ENCODE measurements at regions not wholly inside any gene's neighbourhood (a gene's known extent, or its start where the extent isn't known, plus 50 kb on each side); places are given as distances from the start of the nearest gene placed in this dataset.
"Not testable (repeated sequence)": the region's sequence is repeated elsewhere in the genome, so short reads cannot be mapped to it uniquely, and the experiment has no call there.

DNA sequence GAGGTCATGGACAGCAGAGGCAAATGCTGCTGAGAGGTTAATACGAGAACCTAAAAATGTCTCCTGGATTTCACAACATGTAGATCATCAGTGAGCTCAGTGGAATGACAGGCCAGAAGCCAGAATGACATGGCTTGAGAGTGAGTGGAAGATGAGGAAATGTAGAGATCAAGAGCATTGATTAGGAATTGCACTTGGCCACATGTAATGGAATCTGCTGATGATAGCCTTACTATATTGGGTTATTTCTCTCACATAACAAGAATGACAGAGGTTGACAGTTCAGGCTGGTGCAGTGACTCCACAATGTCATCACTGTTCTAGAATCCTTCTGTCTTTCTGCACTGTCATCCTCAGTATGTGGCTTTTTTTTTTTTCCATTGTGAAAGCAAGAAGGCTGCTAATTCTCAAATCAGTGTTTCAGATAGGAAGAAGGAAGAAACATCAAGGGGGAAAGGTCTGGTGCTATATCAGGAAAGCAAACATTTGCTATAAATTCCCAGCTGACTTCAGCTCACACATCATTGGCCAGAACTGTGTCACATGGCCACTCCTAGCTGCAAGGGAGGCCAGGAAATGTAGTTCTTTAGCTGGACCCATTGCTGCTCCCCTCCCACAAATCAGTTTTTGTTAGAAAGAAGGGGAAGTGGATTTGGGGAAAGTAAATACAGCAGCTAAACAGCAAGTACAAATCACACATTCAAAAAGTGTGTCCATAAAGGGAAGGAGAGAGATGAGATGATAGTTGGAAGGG lies 127.2 kb downstream of the FAM161A start:
- DNase-seq (ENCODE audit: extremely low spot score), result no peak
- CTCF ChIA-PET, result no interaction called here
- TF ChIP-seq SP1 (IDR thresholded peaks at IDR 0.05) (no peak), FOXA1 (IDR thresholded peaks at IDR 0.05) (no peak), FOXM1 (IDR thresholded peaks at IDR 0.05; ENCODE audit: borderline replicate concordance) (no peak)
- POLR2A ChIA-PET, result no interaction called here

DNA sequence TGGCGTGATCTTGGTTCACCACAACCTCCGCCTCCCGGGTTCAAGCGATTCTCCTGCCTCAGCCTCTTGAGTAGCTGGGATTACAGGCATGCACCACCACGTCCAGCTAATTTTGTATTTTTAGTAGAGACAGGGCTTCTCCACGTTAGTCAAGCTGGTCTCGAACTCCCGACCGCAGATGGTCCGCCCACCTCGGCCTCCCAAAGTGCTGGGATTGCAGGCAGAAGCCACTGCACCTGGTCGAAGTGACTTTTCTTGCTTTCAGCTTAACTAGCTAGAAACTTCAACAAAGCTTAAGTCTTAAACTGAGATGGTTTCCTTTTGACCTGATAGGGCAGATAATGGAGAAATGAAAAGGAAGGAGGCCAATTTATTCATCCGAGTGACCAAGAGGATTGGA lies 130.5 kb downstream of the FAM161A start:
- CTCF ChIA-PET; POLR2A ChIA-PET; DNase-seq (ENCODE audit: extremely low spot score): not testable (repeated sequence)

DNA sequence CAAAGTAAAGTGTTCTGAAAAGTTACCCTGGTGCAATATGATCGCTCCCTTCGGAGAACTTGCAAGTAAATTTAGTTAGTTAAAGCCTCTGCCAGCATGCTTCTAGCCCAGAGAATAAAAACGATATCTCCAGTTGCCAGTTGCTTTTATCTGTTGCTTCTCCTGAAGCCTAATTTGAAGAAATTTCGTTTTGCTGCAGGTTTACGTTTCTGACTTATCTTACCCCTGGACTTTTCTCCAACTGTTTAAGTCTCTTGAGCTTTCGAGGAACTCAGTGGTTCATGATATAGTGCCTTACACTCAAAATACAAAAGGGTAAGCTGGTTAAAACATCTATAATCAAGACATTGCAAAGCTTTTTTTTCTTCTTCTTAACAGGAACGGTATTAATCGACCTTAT lies 131.1 kb downstream of the FAM161A start:
- ChIA-PET POLR2A (no interaction called here), CTCF (interaction anchor here (0.6 kb wide), 1 partner anchor 310 kb away, joined by 3 read pairs; no protein-coding TSS in a partner anchor)
- TF ChIP-seq HDGF (IDR thresholded peaks at IDR 0.05; ENCODE audit: borderline replicate concordance) (no peak), FOXK2 (IDR thresholded peaks at IDR 0.05) (no peak), L3MBTL2 (conservative IDR thresholded peaks at IDR 0.05) (no peak), TARDBP (IDR thresholded peaks at IDR 0.05) (no peak), BHLHE40 (IDR thresholded peaks at IDR 0.05; ENCODE audit: borderline replicate concordance) (no peak), FOXM1 (IDR thresholded peaks at IDR 0.05; ENCODE audit: borderline replicate concordance) (no peak), ZNF384 (IDR thresholded peaks at IDR 0.05) (no peak), FOXA1 (IDR thresholded peaks at IDR 0.05) (no peak), LEF1 (IDR thresholded peaks at IDR 0.05; ENCODE audit: borderline replicate concordance) (no peak), SP1 (IDR thresholded peaks at IDR 0.05) (no peak), SUZ12 (IDR thresholded peaks at IDR 0.05) (no peak)
- TF ChIP-seq, protein P1, sequence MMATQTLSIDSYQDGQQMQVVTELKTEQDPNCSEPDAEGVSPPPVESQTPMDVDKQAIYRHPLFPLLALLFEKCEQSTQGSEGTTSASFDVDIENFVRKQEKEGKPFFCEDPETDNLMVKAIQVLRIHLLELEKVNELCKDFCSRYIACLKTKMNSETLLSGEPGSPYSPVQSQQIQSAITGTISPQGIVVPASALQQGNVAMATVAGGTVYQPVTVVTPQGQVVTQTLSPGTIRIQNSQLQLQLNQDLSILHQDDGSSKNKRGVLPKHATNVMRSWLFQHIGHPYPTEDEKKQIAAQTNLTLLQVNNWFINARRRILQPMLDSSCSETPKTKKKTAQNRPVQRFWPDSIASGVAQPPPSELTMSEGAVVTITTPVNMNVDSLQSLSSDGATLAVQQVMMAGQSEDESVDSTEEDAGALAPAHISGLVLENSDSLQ (IDR thresholded peaks at IDR 0.05), result no peak
- no peak for DNase-seq (ENCODE audit: extremely low spot score)

DNA sequence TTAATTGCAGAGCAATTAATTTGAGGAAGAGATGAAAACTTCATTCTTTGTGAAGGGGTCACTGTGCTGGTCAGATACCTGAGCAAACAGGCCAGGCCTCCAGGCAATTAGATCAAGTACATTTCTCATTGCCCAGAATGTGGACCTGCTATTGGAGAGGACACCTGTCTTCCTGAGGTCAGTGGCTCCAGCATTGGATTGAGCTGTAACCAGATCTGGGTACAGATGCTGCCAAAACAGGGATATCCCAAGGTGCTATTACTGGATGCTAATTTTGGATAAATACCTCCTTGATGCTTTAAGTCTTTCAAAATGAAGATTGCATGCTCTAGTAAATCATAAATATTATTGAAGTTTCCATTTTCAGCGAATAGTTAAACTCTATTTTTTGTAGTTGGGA lies 131.5 kb downstream of the FAM161A start:
- no peak for DNase-seq (ENCODE audit: extremely low spot score)
- POLR2A ChIA-PET, result no interaction called here
- TF ChIP-seq FOXM1 (IDR thresholded peaks at IDR 0.05; ENCODE audit: borderline replicate concordance) (no peak), LEF1 (IDR thresholded peaks at IDR 0.05; ENCODE audit: borderline replicate concordance) (no peak), ZNF384 (IDR thresholded peaks at IDR 0.05) (no peak), FOXA1 (IDR thresholded peaks at IDR 0.05) (no peak), FOXK2 (IDR thresholded peaks at IDR 0.05) (no peak), HDGF (IDR thresholded peaks at IDR 0.05; ENCODE audit: borderline replicate concordance) (no peak), SUZ12 (IDR thresholded peaks at IDR 0.05) (no peak), L3MBTL2 (conservative IDR thresholded peaks at IDR 0.05) (no peak), ELF4 (IDR thresholded peaks at IDR 0.05) (no peak), TARDBP (IDR thresholded peaks at IDR 0.05) (no peak), CTBP1 (IDR thresholded peaks at IDR 0.05; ENCODE audit: borderline replicate concordance) (no peak), BHLHE40 (IDR thresholded peaks at IDR 0.05; ENCODE audit: borderline replicate concordance) (no peak)
- TF ChIP-seq, protein P1 (IDR thresholded peaks at IDR 0.05), result no peak
- CTCF ChIA-PET, result interaction anchor here (0.6 kb wide), 2 partner anchors 29 to 310 kb away, joined by 3 read pairs; no protein-coding TSS in a partner anchor

DNA sequence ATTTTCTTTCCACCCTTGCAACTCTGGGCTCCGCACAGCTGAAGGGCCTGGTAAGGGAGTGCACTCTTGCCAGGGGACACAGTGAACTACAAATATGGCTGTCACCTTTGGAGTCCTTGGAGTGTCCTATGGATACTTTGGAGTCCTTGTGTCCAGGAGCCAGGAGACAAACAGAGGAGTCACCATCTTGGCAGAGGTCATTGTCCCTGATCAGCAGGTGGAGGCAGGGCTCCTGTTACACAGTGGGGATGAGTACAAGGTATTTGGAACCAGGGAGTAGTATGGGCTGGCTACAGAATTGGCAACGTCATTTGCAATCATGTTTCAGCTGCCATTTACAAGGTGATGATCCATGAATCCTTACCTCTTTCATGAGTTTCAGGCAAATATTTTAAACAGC lies 132.5 kb downstream of the FAM161A start:
- POLR2A ChIA-PET, result no interaction called here
- no peak for TF ChIP-seq FOXK2 (IDR thresholded peaks at IDR 0.05)
- no peak for TF ChIP-seq HDGF (IDR thresholded peaks at IDR 0.05; ENCODE audit: borderline replicate concordance)
- no peak for TF ChIP-seq FOXA1 (IDR thresholded peaks at IDR 0.05)
- TF ChIP-seq ELF4 (IDR thresholded peaks at IDR 0.05), result no peak
- no peak for TF ChIP-seq NFRKB (IDR thresholded peaks at IDR 0.05)
- TF ChIP-seq BHLHE40 (IDR thresholded peaks at IDR 0.05; ENCODE audit: borderline replicate concordance), result no peak
- TF ChIP-seq ARNT (IDR thresholded peaks at IDR 0.05), result no peak
- no peak for TF ChIP-seq FOXM1 (IDR thresholded peaks at IDR 0.05; ENCODE audit: borderline replicate concordance)
- no peak for TF ChIP-seq ZNF384 (IDR thresholded peaks at IDR 0.05)
- TF ChIP-seq SUZ12 (IDR thresholded peaks at IDR 0.05), result no peak
- TF ChIP-seq L3MBTL2 (conservative IDR thresholded peaks at IDR 0.05), result no peak
- CTCF ChIA-PET, result no interaction called here
- DNase-seq (ENCODE audit: extremely low spot score), result no peak

DNA sequence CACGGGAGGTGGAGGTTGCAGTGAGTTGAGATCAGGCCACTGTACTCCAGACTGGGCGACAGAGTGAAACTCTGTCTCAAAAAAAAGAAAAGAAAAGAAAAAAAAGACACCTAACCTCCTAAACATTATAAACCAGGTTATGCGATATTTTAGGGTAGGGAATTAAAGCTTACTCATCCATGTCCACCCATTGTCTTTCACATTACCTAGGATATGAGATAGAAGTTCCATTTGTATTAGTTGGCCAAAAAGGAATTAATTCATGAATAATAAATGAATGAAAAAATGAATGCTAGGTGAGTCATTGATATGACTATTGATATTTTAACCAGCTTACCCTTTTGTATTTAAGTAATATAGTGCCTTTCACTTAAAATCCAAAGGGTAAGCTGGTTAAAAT lies 132.9 kb downstream of the FAM161A start:
- DNase-seq (ENCODE audit: extremely low spot score), result no peak
- no peak for TF ChIP-seq CTBP1 (IDR thresholded peaks at IDR 0.05; ENCODE audit: borderline replicate concordance)
- no peak for TF ChIP-seq FOXM1 (IDR thresholded peaks at IDR 0.05; ENCODE audit: borderline replicate concordance)
- TF ChIP-seq BHLHE40 (IDR thresholded peaks at IDR 0.05; ENCODE audit: borderline replicate concordance), result no peak
- TF ChIP-seq TARDBP (IDR thresholded peaks at IDR 0.05), result no peak
- no peak for TF ChIP-seq L3MBTL2 (conservative IDR thresholded peaks at IDR 0.05)
- no peak for TF ChIP-seq SP1 (IDR thresholded peaks at IDR 0.05)
- POLR2A ChIA-PET, result no interaction called here
- CTCF ChIA-PET, result no interaction called here

DNA sequence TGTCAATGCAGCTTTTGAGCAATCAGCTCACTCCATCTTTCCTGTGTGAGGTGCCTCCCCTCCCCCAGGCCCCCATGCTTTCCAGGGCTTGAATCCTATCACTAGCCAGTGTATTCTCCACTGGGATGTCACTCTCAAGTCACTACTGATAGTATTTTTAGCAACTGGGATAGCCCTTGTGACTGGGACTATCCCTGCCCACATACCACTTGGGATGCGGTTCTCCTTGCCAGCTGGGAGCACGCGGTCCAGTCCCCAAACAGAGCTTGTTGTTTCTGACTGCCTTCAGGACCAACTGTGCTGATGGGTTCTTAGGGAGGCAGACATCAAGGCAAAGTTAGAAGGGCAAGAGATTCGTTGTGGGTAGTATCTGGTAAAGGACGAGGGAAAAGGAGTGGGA lies 134.9 kb downstream of the FAM161A start:
- no peak for TF ChIP-seq SP1 (IDR thresholded peaks at IDR 0.05)
- no peak for TF ChIP-seq BHLHE40 (IDR thresholded peaks at IDR 0.05; ENCODE audit: borderline replicate concordance)
- no peak for TF ChIP-seq ZNF384 (IDR thresholded peaks at IDR 0.05)
- no peak for TF ChIP-seq LEF1 (IDR thresholded peaks at IDR 0.05; ENCODE audit: borderline replicate concordance)
- TF ChIP-seq FOXM1 (IDR thresholded peaks at IDR 0.05; ENCODE audit: borderline replicate concordance), result no peak
- TF ChIP-seq SUZ12 (IDR thresholded peaks at IDR 0.05), result no peak
- TF ChIP-seq NFRKB (IDR thresholded peaks at IDR 0.05), result no peak
- TF ChIP-seq, protein P1 (IDR thresholded peaks at IDR 0.05), result no peak
- no peak for TF ChIP-seq ARNT (IDR thresholded peaks at IDR 0.05)
- no peak for TF ChIP-seq L3MBTL2 (conservative IDR thresholded peaks at IDR 0.05)
- TF ChIP-seq HDGF (IDR thresholded peaks at IDR 0.05; ENCODE audit: borderline replicate concordance), result no peak
- no peak for TF ChIP-seq CTBP1 (IDR thresholded peaks at IDR 0.05; ENCODE audit: borderline replicate concordance)
- ChIA-PET CTCF (no interaction called here), POLR2A (no interaction called here)
- DNase-seq (ENCODE audit: extremely low spot score), result no peak
